ENCODE measurements at regions not wholly inside any gene's neighbourhood (a gene's known extent, or its start where the extent isn't known, plus 50 kb on each side); places are given as distances from the start of the nearest gene placed in this dataset.

DNA sequence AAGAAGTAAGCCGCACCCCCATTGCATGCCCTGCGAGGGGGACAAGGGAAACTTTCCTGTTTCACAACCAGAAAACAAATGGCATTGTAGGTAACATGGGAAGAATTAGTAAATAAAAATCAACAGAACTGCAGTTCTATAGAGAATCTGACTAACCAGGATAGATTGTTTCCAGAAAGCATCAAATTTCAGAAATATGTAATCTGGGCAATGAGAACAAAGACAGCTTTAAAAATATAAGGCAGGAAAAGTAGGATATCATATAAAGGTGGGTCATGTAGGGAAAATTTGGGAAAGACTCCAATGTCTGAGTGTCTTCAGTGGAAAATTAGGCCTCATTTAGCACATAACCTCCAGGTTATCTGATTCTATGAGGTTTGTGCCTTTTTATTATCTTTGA lies 58.3 kb upstream of the RANBP6 start:
- Mint-ChIP-seq H3K36me3 (ENCODE audit: low read depth) (no peaks in the 10 kb centered on the region), H3K27ac (no peak overlapping the region), H3K9me3 (no peaks in the 10 kb centered on the region), H3K4me3 (no peak overlapping the region), H3K4me1 (ENCODE audit: low read depth) (peaks cover 13% of the 10 kb centered on the region), H3K27me3 (no peaks in the 10 kb centered on the region)
- no peaks in the 10 kb centered on the region for H3K36me3 ChIP-seq (ENCODE audit: insufficient read depth, low read length)
- DNase-seq (no peak), ATAC-seq (ENCODE audit: poor library complexity) (no peak)
- POLR2A ChIA-PET, result no interaction called here
- H3K9me3 ChIP-seq (ENCODE audit: control insufficient read depth in 1 of 2, insufficient read depth in 1 of 2, low read length in 2 of 2), result no peaks in the 10 kb centered on the region
- TF ChIP-seq, protein P1, sequence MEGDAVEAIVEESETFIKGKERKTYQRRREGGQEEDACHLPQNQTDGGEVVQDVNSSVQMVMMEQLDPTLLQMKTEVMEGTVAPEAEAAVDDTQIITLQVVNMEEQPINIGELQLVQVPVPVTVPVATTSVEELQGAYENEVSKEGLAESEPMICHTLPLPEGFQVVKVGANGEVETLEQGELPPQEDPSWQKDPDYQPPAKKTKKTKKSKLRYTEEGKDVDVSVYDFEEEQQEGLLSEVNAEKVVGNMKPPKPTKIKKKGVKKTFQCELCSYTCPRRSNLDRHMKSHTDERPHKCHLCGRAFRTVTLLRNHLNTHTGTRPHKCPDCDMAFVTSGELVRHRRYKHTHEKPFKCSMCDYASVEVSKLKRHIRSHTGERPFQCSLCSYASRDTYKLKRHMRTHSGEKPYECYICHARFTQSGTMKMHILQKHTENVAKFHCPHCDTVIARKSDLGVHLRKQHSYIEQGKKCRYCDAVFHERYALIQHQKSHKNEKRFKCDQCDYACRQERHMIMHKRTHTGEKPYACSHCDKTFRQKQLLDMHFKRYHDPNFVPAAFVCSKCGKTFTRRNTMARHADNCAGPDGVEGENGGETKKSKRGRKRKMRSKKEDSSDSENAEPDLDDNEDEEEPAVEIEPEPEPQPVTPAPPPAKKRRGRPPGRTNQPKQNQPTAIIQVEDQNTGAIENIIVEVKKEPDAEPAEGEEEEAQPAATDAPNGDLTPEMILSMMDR (IDR thresholded peaks at IDR 0.05), result no peak
- H3K27me3 ChIP-seq (ENCODE audit: control insufficient read depth in 1 of 2, insufficient read depth in 2 of 2, low read length in 2 of 2), result no peaks in the 10 kb centered on the region
- H3K4me3 ChIP-seq (ENCODE audit: low read length), result no peak overlapping the region
- H3K4me1 ChIP-seq (ENCODE audit: insufficient read depth, low read length), result peaks cover 9% of the 10 kb centered on the region
- intact Hi-C loops (cut with DNase I, micrococcal nuclease), result loop anchor here in 1 of 2 experiments (10.0 kb wide), 1 partner anchor 341 kb away; the partner anchor contains the start of gene UHRF2
- CTCF ChIA-PET, result no interaction called here
- H3K27ac ChIP-seq (ENCODE audit: low read depth in 1 of 2, low read length in 2 of 2), result no peak overlapping the region

DNA sequence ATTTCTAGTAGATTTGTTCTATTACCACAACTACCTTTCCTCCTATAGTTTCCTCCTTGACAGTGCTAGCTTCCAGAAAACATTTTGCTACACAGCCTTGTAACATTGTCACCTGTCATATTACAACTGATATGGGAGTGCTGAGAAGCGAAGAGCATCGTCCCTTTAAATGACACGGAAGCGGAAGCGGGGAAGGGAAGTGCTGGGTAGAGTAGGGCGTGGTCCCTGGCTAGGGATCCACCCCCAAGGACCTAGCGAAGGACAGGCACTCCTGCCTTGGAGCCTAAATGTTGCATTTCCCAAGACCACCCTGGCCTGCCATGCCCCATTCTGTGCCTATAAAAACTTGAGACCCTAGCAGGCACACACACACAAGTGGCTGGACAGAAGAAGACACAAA lies 57.4 kb upstream of the RANBP6 start:
- Mint-ChIP-seq H3K27ac (no peak overlapping the region), H3K27me3 (no peaks in the 10 kb centered on the region), H3K9me3 (no peaks in the 10 kb centered on the region), H3K36me3 (ENCODE audit: low read depth) (no peaks in the 10 kb centered on the region), H3K4me1 (ENCODE audit: low read depth) (peaks cover 19% of the 10 kb centered on the region), H3K4me3 (no peak overlapping the region)
- ATAC-seq (ENCODE audit: poor library complexity) (no peak), DNase-seq (no peak)
- H3K27ac ChIP-seq (ENCODE audit: low read depth in 1 of 2, low read length in 2 of 2), result no peak overlapping the region
- no peaks in the 10 kb centered on the region for H3K36me3 ChIP-seq (ENCODE audit: insufficient read depth, low read length)
- CTCF ChIA-PET, result no interaction called here
- no peak overlapping the region for H3K4me3 ChIP-seq (ENCODE audit: low read length)
- no peaks in the 10 kb centered on the region for H3K27me3 ChIP-seq (ENCODE audit: control insufficient read depth in 1 of 2, insufficient read depth in 2 of 2, low read length in 2 of 2)
- H3K4me1 ChIP-seq (ENCODE audit: insufficient read depth, low read length), result peaks cover 16% of the 10 kb centered on the region
- POLR2A ChIA-PET, result no interaction called here
- no peaks in the 10 kb centered on the region for H3K9me3 ChIP-seq (ENCODE audit: control insufficient read depth in 1 of 2, insufficient read depth in 1 of 2, low read length in 2 of 2)
- TF ChIP-seq, protein P1 (IDR thresholded peaks at IDR 0.05), result no peak
- intact Hi-C loops (cut with DNase I, micrococcal nuclease), result loop anchor here in 1 of 2 experiments (10.0 kb wide), 1 partner anchor 342 kb away; the partner anchor contains the start of gene UHRF2

DNA sequence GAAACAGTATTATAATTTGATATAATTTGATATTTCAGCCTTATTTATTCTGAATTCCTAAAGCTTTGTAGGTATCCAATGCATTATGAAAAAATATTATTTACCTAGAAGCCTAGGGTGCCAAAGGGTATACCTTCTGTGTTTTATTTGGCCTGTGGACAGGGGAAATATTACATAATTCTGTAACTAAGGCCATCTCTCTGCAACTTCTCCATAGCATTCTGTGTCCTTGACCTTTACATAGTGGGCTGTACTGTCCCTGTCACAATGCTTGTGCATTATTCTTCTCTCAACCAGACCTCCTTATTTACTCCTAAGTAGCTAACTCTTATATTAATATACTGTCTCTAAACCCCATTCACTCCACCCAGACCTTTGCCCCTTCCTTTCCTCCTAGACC lies 57.0 kb upstream of the RANBP6 start:
- DNase-seq (no peak), ATAC-seq (ENCODE audit: poor library complexity) (no peak)
- Mint-ChIP-seq H3K36me3 (ENCODE audit: low read depth) (no peaks in the 10 kb centered on the region), H3K4me1 (ENCODE audit: low read depth) (peaks cover 19% of the 10 kb centered on the region), H3K27me3 (no peaks in the 10 kb centered on the region), H3K27ac (no peak overlapping the region), H3K9me3 (no peaks in the 10 kb centered on the region), H3K4me3 (no peak overlapping the region)
- POLR2A ChIA-PET, result no interaction called here
- Histone ChIP-seq H3K4me3 (ENCODE audit: low read length) (no peak overlapping the region), H3K27me3 (ENCODE audit: control insufficient read depth in 1 of 2, insufficient read depth in 2 of 2, low read length in 2 of 2) (no peaks in the 10 kb centered on the region), H3K36me3 (ENCODE audit: insufficient read depth, low read length) (no peaks in the 10 kb centered on the region), H3K4me1 (ENCODE audit: insufficient read depth, low read length) (peaks cover 16% of the 10 kb centered on the region), H3K27ac (ENCODE audit: low read depth in 1 of 2, low read length in 2 of 2) (no peak overlapping the region), H3K9me3 (ENCODE audit: control insufficient read depth in 1 of 2, insufficient read depth in 1 of 2, low read length in 2 of 2) (no peaks in the 10 kb centered on the region)
- TF ChIP-seq, protein P1 (IDR thresholded peaks at IDR 0.05), result no peak
- CTCF ChIA-PET, result no interaction called here
- intact Hi-C loops (cut with DNase I, micrococcal nuclease), result loop anchor here in 1 of 2 experiments (10.0 kb wide), 1 partner anchor 342 kb away; the partner anchor contains the start of gene UHRF2

Data from CD4-positive, alpha-beta T cell (primary cell).